Activated naive CD4-positive, alpha-beta T cell treated with anti-CD3 and anti-CD28 coated beads, Interleukin-2, amount 10 ng/mL, durations not matched to agents 7 days and 5 days (primary cell): ENCODE measurements at regions not wholly inside any gene's neighbourhood (a gene's known extent, or its start where the extent isn't known, plus 50 kb on each side); places are given as distances from the start of the nearest gene placed in this dataset.

ENCODE experiments used
- CTCF ChIA-PET: fragments of 350-600 bp; sonication (Branson Sonifier 250); formaldehyde crosslinking; loops from one replicate; lab custom pipeline; 2021; ENCODE audit warnings: antibody characterized with exemption; lab: Charles Lee
- DNase-seq: peaks from one replicate; pipeline ENCODE4 v3.0.0-alpha.2; 2020
- H3K27ac Mint-ChIP-seq: one replicate; pipeline ENCODE4 v1.8.0; 2021; ENCODE audit warnings: mild to moderate bottlenecking, moderate library complexity, mixed read lengths
- H3K27me3 Mint-ChIP-seq: one replicate; pipeline ENCODE4 v1.8.0; 2021; ENCODE audit warnings: mild to moderate bottlenecking, mixed read lengths
- H3K36me3 Mint-ChIP-seq: one replicate; pipeline ENCODE4 v1.8.0; 2021; ENCODE audit warnings: mixed read lengths
- H3K4me1 Mint-ChIP-seq: one replicate; pipeline ENCODE4 v1.8.0; 2021; ENCODE audit warnings: mixed read lengths
- H3K4me3 Mint-ChIP-seq: one replicate; pipeline ENCODE4 v1.8.0; 2021; ENCODE audit warnings: mild to moderate bottlenecking, moderate library complexity, mixed read lengths
- H3K9me3 Mint-ChIP-seq: one replicate; pipeline ENCODE4 v1.8.0; 2021; ENCODE audit warnings: mixed read lengths

DNA sequence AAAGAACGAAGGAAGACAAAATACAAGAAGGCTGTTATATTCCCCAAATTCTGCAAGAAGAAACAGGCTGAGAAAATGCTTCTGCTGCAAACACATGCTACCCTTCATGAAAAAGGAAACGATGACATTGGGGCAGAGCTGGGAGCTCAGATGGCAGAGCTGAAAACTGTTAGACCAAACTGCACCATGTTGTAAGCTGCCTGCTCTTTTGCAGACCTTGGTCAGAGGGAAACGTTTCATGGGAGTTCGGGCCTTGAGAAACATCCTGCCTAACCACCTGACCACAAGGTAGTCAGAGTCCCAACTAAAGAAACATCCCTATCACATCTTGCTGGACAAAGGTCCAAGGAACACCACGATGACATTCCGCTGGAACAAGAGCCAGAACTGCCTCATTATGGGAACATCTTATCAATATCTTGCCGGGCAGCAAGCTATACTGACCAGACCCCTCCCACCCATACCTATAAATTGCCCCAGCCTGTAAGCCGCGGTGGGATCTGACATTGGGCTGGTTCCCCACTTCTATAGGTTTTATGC, 110.7 kb upstream of the CTSC start:
- no peak overlapping the region for H3K27ac Mint-ChIP-seq
- H3K9me3 Mint-ChIP-seq = no peaks in the 10 kb centered on the region
- no peak overlapping the region for H3K4me3 Mint-ChIP-seq
- DNase-seq = no peak
- no peaks in the 10 kb centered on the region for H3K4me1 Mint-ChIP-seq
- H3K36me3 Mint-ChIP-seq = no peaks in the 10 kb centered on the region
- peaks cover 5% of the 10 kb centered on the region for H3K27me3 Mint-ChIP-seq
- CTCF ChIA-PET = interaction anchor here (0.6 kb wide), 1 partner anchor 111 kb away, joined by 3 read pairs; the partner anchor contains the start of gene CTSC

DNA sequence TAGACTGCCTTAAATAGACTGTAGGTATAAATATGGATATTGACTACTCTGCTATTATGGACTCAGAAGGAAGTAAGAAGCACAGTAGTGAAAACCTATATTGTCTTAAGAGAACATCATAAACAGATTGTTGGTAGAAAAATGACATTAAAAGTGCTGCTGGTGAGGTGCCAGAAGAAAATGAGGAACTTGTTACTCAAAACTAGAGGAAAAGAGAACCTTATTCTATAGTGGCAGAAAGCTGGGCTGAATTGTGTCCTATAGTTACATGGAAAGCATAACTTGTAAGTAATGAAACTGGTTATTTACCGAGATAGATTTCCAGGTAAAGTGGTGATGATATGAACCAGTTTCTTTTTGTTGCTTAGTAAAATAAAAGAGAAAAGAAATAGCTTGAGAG, 109.7 kb upstream of the CTSC start:
- CTCF ChIA-PET = no interaction called here
- Mint-ChIP-seq H3K27ac (no peak overlapping the region), H3K36me3 (no peaks in the 10 kb centered on the region), H3K9me3 (no peaks in the 10 kb centered on the region), H3K4me3 (no peak overlapping the region), H3K4me1 (no peaks in the 10 kb centered on the region), H3K27me3 (peaks cover 5% of the 10 kb centered on the region)
- no peak for DNase-seq

DNA sequence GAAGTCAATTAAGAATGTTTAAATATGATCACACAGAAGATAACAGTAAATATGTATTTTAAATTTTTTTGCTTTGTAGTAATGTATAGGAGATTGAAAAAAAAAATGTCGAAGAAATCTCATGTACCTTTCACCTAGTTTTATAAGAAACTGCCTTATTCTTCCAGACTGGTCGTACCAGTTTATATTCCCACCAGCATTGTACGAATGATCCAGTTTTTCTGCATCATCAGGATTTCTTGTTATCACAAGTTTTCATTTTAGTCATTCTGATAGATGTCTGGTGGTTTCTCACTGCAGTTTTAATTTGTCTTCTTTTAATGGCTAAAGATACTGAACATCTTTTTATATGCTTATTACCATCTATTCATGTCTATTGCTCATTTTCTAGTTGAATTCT, 101.8 kb upstream of the CTSC start:
- CTCF ChIA-PET = no interaction called here
- peaks cover 4% of the 10 kb centered on the region for H3K27me3 Mint-ChIP-seq
- H3K36me3 Mint-ChIP-seq = peaks cover 6% of the 10 kb centered on the region
- peaks cover 14% of the 10 kb centered on the region for H3K9me3 Mint-ChIP-seq
- DNase-seq = no peak
- H3K4me1 Mint-ChIP-seq = peaks cover 5% of the 10 kb centered on the region
- H3K27ac Mint-ChIP-seq = no peak overlapping the region
- H3K4me3 Mint-ChIP-seq = no peak overlapping the region

DNA sequence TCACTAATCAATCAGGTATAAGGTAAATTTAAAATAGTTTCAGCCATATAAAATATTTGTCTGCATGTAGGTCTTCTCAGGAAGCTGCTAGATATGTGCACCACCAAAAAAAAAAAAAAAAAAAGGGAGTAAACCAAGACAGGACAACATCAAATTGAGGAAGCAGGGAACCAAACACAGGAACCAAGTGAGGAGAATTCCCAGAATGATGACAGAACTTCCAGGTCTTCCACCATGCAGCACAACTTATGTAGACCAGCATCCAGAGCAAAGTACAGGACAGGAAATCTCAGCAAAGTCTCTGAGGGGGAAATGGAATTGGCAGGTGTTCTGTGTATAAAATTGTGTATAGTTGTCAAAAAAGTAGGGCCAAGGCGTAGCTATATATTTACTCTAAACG, 101.2 kb upstream of the CTSC start:
- CTCF ChIA-PET = interaction anchor here (0.6 kb wide), 1 partner anchor 74 kb away, joined by 4 read pairs; no protein-coding TSS in a partner anchor
- Mint-ChIP-seq H3K27me3 (peaks cover 4% of the 10 kb centered on the region), H3K4me3 (no peak overlapping the region), H3K9me3 (peaks cover 19% of the 10 kb centered on the region), H3K36me3 (peaks cover 9% of the 10 kb centered on the region), H3K4me1 (peaks cover 5% of the 10 kb centered on the region), H3K27ac (no peak overlapping the region)
- no peak for DNase-seq

DNA sequence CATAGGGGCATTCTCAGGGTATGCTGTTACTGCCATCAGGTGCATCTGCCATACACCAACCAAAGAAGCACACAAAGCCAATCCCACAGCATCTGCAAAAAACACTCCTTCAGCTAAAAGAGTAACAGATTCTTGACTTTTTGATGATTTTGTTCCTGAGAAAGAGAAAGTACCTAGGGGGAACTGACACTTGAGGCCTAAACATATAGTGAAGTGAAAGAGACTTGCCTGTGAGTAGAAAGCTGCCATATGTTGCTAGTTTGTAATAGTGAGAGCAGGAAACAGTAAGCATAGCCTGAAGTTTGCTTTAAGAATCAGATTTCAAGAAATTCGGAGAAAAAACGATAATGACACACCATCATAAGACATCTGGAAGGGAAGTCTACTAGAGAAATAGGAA, 97.9 kb upstream of the CTSC start:
- H3K4me3 Mint-ChIP-seq = no peak overlapping the region
- DNase-seq = no peak
- H3K27ac Mint-ChIP-seq = peak overlapping the region; percentile 57
- CTCF ChIA-PET = no interaction called here
- peaks cover 19% of the 10 kb centered on the region for H3K9me3 Mint-ChIP-seq
- peaks cover 5% of the 10 kb centered on the region for H3K4me1 Mint-ChIP-seq
- no peaks in the 10 kb centered on the region for H3K27me3 Mint-ChIP-seq
- peaks cover 9% of the 10 kb centered on the region for H3K36me3 Mint-ChIP-seq

DNA sequence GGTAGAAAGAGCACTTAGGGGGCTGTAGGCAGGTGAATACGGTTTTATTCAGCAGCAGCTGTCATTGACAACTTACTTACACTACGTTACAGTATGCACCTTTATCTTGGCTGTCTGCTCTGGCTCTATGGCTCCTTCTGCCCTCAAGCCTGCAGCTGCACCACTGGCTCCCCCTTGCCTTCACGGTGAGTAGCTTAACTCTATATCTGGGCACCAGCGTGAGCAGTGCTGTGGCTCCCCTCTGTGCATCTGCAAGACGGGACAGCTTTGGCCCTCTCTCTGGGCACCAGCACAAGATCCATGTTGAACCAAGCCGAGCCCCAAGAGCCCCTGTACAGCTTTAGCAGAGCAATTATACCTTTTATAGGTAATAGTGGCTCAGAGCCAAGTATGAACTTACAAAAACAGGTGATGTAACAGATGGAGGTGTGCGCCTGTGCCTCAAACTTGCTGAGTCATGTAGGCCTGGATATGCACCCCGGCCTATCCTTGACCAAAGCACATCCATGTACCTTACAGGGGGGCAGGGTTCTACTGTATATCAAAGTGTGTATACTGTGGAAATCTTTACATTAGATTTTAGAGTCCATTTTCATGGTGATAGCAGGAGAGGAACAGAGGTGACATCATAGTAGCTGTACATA, 96.9 kb upstream of the CTSC start:
- Mint-ChIP-seq H3K4me1 (peaks cover 5% of the 10 kb centered on the region), H3K9me3 (peaks cover 19% of the 10 kb centered on the region), H3K36me3 (peaks cover 9% of the 10 kb centered on the region), H3K4me3 (no peak overlapping the region), H3K27me3 (no peaks in the 10 kb centered on the region), H3K27ac (peak overlapping the region; percentile 10)
- CTCF ChIA-PET = no interaction called here
- DNase-seq = no peak

DNA sequence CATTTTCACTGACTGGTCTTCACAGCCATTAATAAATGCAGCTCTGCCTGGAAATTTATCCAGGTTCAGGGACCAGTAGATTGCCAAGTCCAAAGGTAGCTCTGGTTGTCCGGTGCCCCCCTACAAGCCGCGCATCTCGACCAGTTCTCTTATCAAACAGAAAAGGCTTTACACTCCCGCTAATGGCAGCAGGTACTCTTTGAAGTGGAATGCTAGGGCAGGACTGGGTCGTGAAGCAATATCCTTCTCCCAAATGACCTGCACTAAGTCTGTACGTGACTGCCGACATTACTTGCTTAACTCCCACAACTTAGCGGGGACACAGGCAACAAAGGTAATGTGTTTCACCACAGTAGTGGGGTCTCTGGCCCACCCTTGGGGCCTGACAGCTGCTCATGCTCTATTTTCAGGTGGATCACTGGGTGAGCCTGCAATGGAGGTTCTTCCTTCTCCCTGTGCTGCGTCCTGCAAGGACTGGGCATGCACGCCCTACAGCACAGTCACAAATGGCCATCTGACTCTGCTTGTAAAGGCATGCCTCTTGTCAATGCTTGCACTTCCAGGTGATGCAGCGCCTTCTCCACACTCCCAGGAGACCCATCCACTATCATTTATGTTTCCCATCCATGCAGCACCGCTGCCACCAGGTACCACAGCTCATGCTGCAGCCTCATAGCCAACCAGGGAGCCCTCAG, 96.1 kb upstream of the CTSC start:
- no peaks in the 10 kb centered on the region for H3K27me3 Mint-ChIP-seq
- DNase-seq = no peak
- CTCF ChIA-PET = no interaction called here
- H3K4me3 Mint-ChIP-seq = no peak overlapping the region
- peaks cover 9% of the 10 kb centered on the region for H3K36me3 Mint-ChIP-seq
- no peak overlapping the region for H3K27ac Mint-ChIP-seq
- peaks cover 19% of the 10 kb centered on the region for H3K9me3 Mint-ChIP-seq
- peaks cover 5% of the 10 kb centered on the region for H3K4me1 Mint-ChIP-seq

DNA sequence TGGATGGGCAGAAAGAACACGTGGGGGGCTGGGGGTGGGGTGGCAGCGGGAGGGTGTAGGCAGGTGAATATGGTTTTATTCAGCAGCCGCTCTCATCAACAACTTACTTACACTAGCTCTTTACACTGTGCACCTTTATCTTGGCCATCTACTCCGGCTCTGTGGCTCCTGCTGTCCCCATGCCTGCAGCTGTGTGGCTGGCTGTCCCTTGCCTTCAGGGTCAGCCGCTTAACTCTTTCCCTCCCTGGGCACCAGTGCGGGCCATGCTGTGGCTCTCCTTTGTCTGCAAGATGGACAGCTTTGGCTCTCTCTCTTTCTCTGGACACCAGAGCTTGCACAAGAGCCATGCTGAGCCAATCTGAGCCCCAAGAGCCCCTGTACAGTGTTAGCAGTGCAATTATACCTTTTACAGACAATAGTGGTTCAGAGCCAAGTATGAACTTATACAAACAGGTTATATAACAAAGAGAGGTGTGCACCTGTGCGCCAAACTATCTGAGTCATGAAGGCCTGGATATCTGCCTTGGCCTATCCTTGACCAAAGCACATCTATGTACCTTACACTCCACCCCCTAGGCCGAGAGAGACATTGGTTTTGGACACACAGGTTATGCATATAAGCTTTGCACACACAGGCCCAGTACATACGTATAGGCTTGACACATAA, 94.3 kb upstream of the CTSC start:
- no peaks in the 10 kb centered on the region for H3K27me3 Mint-ChIP-seq
- H3K36me3 Mint-ChIP-seq = peaks cover 9% of the 10 kb centered on the region
- H3K9me3 Mint-ChIP-seq = peaks cover 17% of the 10 kb centered on the region
- H3K4me3 Mint-ChIP-seq = no peak overlapping the region
- no peak for DNase-seq
- CTCF ChIA-PET = interaction anchor here (0.9 kb wide), 1 partner anchor 11 kb away, joined by 4 read pairs; no protein-coding TSS in a partner anchor
- peaks cover 5% of the 10 kb centered on the region for H3K4me1 Mint-ChIP-seq
- H3K27ac Mint-ChIP-seq = no peak overlapping the region

DNA sequence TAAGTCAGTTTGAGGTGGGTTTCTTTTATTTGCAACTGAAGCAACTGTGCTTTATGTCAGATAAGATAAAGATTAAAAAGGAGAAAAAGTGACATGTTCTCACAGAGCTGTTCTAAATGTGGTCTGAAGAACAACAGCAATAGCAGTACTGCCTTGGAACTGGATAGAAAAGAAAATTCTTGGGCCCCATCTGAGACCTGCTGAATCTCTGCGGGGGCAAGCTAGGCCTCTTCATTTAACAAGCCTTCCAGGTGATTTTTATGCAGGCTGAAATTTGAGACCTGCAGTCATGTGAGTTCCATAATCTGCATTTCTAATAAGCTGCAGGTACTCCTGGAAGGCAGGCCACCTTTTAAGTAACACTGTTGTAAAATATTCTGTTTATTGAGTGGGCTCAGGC, 91.4 kb upstream of the CTSC start:
- Mint-ChIP-seq H3K4me1 (peaks cover 17% of the 10 kb centered on the region), H3K27me3 (no peaks in the 10 kb centered on the region), H3K9me3 (peaks cover 4% of the 10 kb centered on the region), H3K4me3 (no peak overlapping the region), H3K27ac (no peak overlapping the region), H3K36me3 (peaks cover 8% of the 10 kb centered on the region)
- CTCF ChIA-PET = interaction anchor here (0.9 to 1.5 kb wide), 3 partner anchors 10 to 72 kb away, joined by 3 to 5 read pairs (median 3); no protein-coding TSS in a partner anchor
- no peak for DNase-seq

DNA sequence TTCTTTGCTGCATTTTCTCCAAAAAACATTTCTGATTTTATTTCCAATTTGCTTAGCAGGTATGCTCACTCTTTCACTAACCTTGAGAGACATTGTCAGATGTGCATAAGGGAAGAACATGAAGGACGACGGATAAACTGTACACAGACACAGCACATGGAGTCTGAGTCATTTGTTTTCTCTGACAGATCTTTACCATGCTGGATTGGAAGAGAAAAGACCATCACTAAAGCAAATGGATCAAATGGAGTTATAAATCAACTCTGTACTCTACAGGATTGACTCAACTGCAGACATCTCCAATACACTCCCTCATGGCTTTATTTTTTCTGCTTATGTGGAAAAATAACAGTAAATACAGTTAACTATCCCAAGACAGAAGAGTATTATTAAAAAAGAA, 90.2 kb upstream of the CTSC start:
- Mint-ChIP-seq H3K36me3 (peaks cover 11% of the 10 kb centered on the region), H3K4me3 (no peak overlapping the region), H3K27ac (no peak overlapping the region), H3K4me1 (peaks cover 26% of the 10 kb centered on the region), H3K27me3 (no peaks in the 10 kb centered on the region), H3K9me3 (peaks cover 2% of the 10 kb centered on the region)
- DNase-seq = no peak
- CTCF ChIA-PET = no interaction called here

DNA sequence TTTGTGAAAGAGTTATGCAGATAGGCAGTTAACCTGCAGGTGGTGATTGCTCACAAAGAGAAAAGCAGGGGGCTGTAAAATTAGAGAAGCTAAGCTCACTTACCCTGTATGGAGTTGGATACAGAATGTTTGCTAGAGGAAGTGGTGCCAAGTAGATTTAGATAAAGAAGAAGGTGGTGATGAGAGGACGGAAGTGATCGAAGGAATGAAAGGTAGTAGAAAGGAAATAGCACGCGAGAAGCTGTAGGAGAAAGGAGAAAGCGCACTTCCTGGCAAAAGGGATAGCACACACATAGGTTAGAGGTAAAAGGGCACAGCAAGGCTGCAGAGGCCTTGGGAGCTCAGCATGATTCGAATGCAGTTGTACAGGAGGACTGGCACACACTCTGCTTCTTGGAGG, 87.3 kb upstream of the CTSC start:
- CTCF ChIA-PET = interaction anchor here (0.6 kb wide), 1 partner anchor 112 kb away, joined by 3 read pairs; no protein-coding TSS in a partner anchor
- Mint-ChIP-seq H3K36me3 (peaks cover 17% of the 10 kb centered on the region), H3K9me3 (peaks cover 2% of the 10 kb centered on the region), H3K4me3 (no peak overlapping the region), H3K27ac (peak overlapping the region; percentile 16), H3K4me1 (peaks cover 54% of the 10 kb centered on the region), H3K27me3 (no peaks in the 10 kb centered on the region)
- DNase-seq = peak; percentile 21

DNA sequence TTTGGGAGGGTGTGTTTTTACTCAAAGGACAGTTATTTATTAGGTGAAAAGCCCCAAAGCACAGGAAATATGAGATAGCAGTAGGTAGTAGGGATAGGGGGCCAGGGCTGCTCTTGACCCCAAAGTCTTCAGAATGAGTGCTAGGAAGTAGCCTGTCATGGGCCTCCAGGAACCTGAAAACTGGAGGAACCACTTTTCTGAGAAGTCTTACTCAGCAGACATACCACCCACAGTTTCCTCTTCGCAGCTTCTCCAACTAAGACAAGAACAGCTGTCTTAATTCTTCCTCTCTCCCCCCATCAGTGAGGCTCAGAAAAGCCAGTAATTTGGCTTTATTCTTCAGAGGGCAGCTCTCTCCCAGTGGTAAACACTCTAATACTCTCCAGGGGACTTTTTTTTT, 84.0 kb upstream of the CTSC start:
- peak; percentile 45 for DNase-seq
- peaks cover 6% of the 10 kb centered on the region for H3K9me3 Mint-ChIP-seq
- H3K4me3 Mint-ChIP-seq = peak overlapping the region; percentile 42
- H3K36me3 Mint-ChIP-seq = peaks cover 19% of the 10 kb centered on the region
- CTCF ChIA-PET = interaction anchor here (1.1 to 1.2 kb wide), 2 partner anchors 10 to 66 kb away, joined by 4 read pairs; no protein-coding TSS in a partner anchor
- H3K4me1 Mint-ChIP-seq = peaks cover 83% of the 10 kb centered on the region
- H3K27me3 Mint-ChIP-seq = no peaks in the 10 kb centered on the region
- peak overlapping the region; percentile 87 for H3K27ac Mint-ChIP-seq

DNA sequence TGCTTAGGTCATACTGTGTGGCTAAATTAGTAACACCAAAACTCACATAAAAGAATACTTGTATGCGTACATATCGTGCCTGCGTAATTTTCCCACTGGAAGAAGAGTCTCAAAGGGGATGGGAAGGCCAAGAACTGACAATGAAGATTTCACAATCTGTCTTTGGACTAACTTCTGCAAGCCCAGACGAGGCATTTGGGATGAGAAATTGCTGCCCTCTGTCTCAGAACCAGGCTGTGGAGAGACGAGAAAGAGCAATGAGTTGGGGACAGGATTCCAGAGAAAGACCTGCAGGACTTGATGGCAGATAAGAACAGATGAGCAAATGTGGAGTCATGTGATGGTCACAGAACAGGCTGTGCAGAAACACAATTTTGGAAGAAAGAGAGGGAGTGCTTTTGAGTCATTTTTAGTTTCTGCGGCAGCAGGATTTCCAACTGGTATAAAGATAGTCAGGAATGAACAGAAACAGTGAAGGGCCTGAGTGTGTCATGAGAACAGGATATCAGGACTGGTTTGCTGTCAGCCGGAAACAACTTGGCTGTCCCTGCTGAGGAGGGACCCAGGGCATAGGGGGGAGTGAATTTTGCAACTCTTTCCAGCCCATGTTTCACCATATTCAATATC, 82.7 kb upstream of the CTSC start:
- no peak for DNase-seq
- Mint-ChIP-seq H3K4me1 (peaks cover 87% of the 10 kb centered on the region), H3K36me3 (peaks cover 21% of the 10 kb centered on the region), H3K27ac (no peak overlapping the region), H3K4me3 (no peak overlapping the region), H3K9me3 (peaks cover 6% of the 10 kb centered on the region), H3K27me3 (no peaks in the 10 kb centered on the region)
- CTCF ChIA-PET = interaction anchor here (1.1 to 1.2 kb wide), 2 partner anchors 12 to 65 kb away, joined by 4 read pairs; no protein-coding TSS in a partner anchor

DNA sequence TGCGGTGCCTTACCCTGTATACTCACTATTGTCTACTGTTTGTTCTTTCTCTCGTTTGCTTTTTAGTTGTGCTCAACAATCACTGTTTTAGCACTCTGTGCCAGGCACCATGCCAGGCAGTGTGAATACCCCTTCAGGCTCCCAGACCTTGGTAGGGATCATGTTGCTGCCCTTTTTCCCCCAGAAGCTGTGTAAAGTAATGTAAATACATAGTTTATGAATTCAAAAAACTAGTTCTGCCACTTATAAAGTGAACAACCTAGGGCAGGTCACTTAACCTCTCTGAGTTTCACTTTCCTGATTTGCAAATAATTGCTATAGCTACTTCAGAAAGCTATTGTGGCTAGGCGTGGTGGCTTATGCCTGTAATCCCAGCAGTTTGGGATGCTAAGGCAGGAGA, 81.0 kb upstream of the CTSC start:
- Mint-ChIP-seq H3K27me3 (no peaks in the 10 kb centered on the region), H3K4me1 (peaks cover 90% of the 10 kb centered on the region), H3K9me3 (peaks cover 5% of the 10 kb centered on the region), H3K36me3 (peaks cover 18% of the 10 kb centered on the region), H3K4me3 (no peak overlapping the region), H3K27ac (peak overlapping the region; percentile 43)
- no peak for DNase-seq
- CTCF ChIA-PET = no interaction called here
